Panc1 (cell line): ENCODE measurements at regions not wholly inside any gene's neighbourhood (a gene's known extent, or its start where the extent isn't known, plus 50 kb on each side); places are given as distances from the start of the nearest gene placed in this dataset.

Experiments
- ATAC-seq: fragments of 200-7000 bp; cut with Tn5 transposase; 2 replicates; pipeline ENCODE4 v1.9.1; 2020; ENCODE audit warnings: mild to moderate bottlenecking, moderate library complexity
- BruUV-seq: library from RNA; stranded (reverse); fragments of 400-500 nt; replicated peaks from 2 replicates; lab custom pipeline; 2021; lab: Mats Ljungman, UMichigan
- CTCF ChIA-PET: fragments of 300-600 bp; sonication (Branson Sonifier 250); formaldehyde crosslinking; loops from one replicate; lab custom pipeline; 2022; ENCODE audit warnings: antibody characterized with exemption; lab: Charles Lee
- POLR2A ChIA-PET: fragments of 300-600 bp; sonication (Branson Sonifier 250); formaldehyde crosslinking; loops from one replicate; lab custom pipeline; 2022; ENCODE audit warnings: antibody characterized with exemption; lab: Charles Lee
- DNase-seq: peaks from one replicate; pipeline ENCODE4 v3.0.0-alpha.2; 2010; ENCODE audit warnings: low read depth, low spot score
- H3K27ac ChIP-seq: 2 replicates; pipeline ENCODE4 v1.5.1; 2011; ENCODE audit warnings: mild to moderate bottlenecking, low read length, inconsistent platforms
- H3K27me3 ChIP-seq: fragments of 200-500 bp; sonication (Bioruptor generic); 2 replicates; pipeline ENCODE4 v1.6.0; 2014; ENCODE audit warnings: low read length, inconsistent platforms; ENCODE audit not compliant: control insufficient read depth, insufficient read depth
- H3K36me3 ChIP-seq: fragments of 200-500 bp; sonication (Bioruptor generic); 2 replicates; pipeline ENCODE4 v1.5.1; 2014; ENCODE audit warnings: inconsistent platforms, mild to moderate bottlenecking, low read length, moderate library complexity; ENCODE audit not compliant: control insufficient read depth, insufficient read depth
- H3K4me1 ChIP-seq: 2 replicates; pipeline ENCODE4 v1.5.1; 2011; ENCODE audit warnings: inconsistent platforms, mild to moderate bottlenecking, low read length, moderate library complexity; ENCODE audit not compliant: control insufficient read depth, insufficient read depth
- H3K4me3 ChIP-seq, 2 experiments: 2 replicates each; pipeline ENCODE4 v1.5.1; 2011 to 2012; ENCODE audit warnings: low read depth in 2 of 2, low read length in 2 of 2, mild to moderate bottlenecking in 2 of 2, inconsistent platforms in 1 of 2, moderate library complexity in 1 of 2
- H3K9me3 ChIP-seq: fragments of 200-500 bp; sonication (Bioruptor generic); 2 replicates; pipeline ENCODE4 v1.5.1; 2014; ENCODE audit warnings: low read depth, mild to moderate bottlenecking, inconsistent platforms, low read length, moderate library complexity; ENCODE audit not compliant: control insufficient read depth, insufficient read depth
- POLR2AphosphoS5 ChIP-seq: IDR thresholded peaks from 2 replicates; pipeline ENCODE4 v1.6.1; 2012; ENCODE audit warnings: mild to moderate bottlenecking, low read depth, low read length, moderate library complexity
- REST ChIP-seq, 2 experiments: IDR thresholded peaks; 2 replicates each; pipeline ENCODE4 v1.6.1; 2011 to 2012; ENCODE audit warnings: low read depth in 2 of 2, control low read depth in 1 of 2, low read length in 1 of 2, mild to moderate bottlenecking in 1 of 2, moderate library complexity in 1 of 2; ENCODE audit not compliant: insufficient read depth in 1 of 2
- SIN3A ChIP-seq: IDR thresholded peaks from 2 replicates; pipeline ENCODE4 v1.6.1; 2012; ENCODE audit warnings: low read depth, mild to moderate bottlenecking, low read length, moderate library complexity, borderline replicate concordance; ENCODE audit not compliant: insufficient read depth
- TCF7L2 ChIP-seq: IDR thresholded peaks from 2 replicates; pipeline ENCODE4 v1.6.1; 2011; ENCODE audit warnings: mild to moderate bottlenecking, low read depth, low read length, inconsistent platforms
- in situ Hi-C: cut with HindIII; loops from 2 replicates; pipeline ENCODE4 v1.10.0; 2016; ENCODE audit warnings: low sequenced_read_pairs, low pct_unique_long_range_greater_than_20kb
- intact Hi-C: fragments of 100-400 bp; cut with micrococcal nuclease; formaldehyde crosslinking; loops from one replicate; pipeline ENCODE4 v1.10.0; 2022; ENCODE audit not compliant: unreplicated experiment
- TF ChIP-seq, protein P1 (sequence below): fragments of 450-650 bp; IDR thresholded peaks from 2 replicates; pipeline ENCODE4 v1.5.1; 2017; ENCODE audit warnings: mild to moderate bottlenecking

DNA sequence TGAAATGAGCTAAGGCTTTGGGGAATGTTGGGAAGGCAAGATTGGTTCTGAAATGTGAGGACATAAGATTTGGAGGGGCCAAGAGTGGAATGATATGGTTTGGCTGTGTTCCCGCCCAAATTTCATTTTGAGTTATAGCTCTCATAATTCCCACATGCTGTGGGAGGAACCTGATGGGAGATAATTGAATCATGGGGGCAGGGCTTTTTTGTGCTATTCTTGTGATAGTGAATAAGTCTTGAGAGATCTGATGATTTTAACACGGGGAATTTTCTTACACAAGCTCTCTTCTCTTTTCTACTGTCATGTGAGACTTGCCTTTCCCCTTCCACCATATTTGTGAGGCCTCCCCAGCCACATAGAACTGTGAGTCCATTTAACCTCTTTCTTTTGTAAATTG is 157.6 kb upstream of the C1QTNF7 start:
- no peak for ATAC-seq
- ChIA-PET CTCF (no interaction called here), POLR2A (no interaction called here)
- BruUV-seq, result no TSS peak
- in situ Hi-C loops (no loop called here), intact Hi-C loops (no loop called here)
- Histone ChIP-seq H3K4me3 (no peak overlapping the region), H3K27me3 (no peaks in the 10 kb centered on the region), H3K36me3 (no peaks in the 10 kb centered on the region), H3K27ac (no peak overlapping the region), H3K9me3 (no peaks in the 10 kb centered on the region), H3K4me1 (no peaks in the 10 kb centered on the region)
- no peak for DNase-seq
- TF ChIP-seq REST (IDR thresholded peaks at IDR 0.05; ENCODE audit: insufficient read depth in 1 of 2, low read depth in 2 of 2, low read length in 1 of 2) (no peak), SIN3A (no peak), POLR2AphosphoS5 (no peak), TCF7L2 (no peak)
- TF ChIP-seq, protein P1, sequence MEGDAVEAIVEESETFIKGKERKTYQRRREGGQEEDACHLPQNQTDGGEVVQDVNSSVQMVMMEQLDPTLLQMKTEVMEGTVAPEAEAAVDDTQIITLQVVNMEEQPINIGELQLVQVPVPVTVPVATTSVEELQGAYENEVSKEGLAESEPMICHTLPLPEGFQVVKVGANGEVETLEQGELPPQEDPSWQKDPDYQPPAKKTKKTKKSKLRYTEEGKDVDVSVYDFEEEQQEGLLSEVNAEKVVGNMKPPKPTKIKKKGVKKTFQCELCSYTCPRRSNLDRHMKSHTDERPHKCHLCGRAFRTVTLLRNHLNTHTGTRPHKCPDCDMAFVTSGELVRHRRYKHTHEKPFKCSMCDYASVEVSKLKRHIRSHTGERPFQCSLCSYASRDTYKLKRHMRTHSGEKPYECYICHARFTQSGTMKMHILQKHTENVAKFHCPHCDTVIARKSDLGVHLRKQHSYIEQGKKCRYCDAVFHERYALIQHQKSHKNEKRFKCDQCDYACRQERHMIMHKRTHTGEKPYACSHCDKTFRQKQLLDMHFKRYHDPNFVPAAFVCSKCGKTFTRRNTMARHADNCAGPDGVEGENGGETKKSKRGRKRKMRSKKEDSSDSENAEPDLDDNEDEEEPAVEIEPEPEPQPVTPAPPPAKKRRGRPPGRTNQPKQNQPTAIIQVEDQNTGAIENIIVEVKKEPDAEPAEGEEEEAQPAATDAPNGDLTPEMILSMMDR, result no peak

DNA sequence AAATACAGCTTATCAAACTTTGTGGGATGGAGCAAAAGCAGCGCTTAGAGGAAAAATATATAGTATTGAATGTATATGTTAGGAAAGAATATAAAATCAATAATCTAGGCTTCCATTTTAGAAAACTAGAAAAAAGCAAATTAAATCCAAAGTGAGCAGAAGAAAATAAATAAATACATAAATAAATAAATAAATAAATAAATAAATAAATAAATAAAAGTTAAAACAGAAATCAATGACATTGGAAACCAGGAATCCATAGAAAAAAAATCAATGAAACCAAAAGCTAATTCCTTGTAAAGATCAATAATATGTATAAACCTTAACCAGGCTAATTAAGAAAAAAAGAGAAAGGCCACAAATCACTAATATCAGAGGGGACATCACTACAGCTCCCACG is 141.8 kb upstream of the C1QTNF7 start:
- no TSS peak for BruUV-seq
- POLR2A ChIA-PET, result no interaction called here
- Histone ChIP-seq H3K9me3 (no peaks in the 10 kb centered on the region), H3K36me3 (no peaks in the 10 kb centered on the region), H3K27me3 (no peaks in the 10 kb centered on the region), H3K4me3 (no peak overlapping the region), H3K4me1 (no peaks in the 10 kb centered on the region), H3K27ac (no peak overlapping the region)
- intact Hi-C loops (no loop called here), in situ Hi-C loops (no loop called here)
- ATAC-seq, result no peak
- DNase-seq, result no peak
- TF ChIP-seq REST (IDR thresholded peaks at IDR 0.05; ENCODE audit: insufficient read depth in 1 of 2, low read depth in 2 of 2, low read length in 1 of 2) (no peak), POLR2AphosphoS5 (no peak), TCF7L2 (no peak), SIN3A (no peak)
- TF ChIP-seq, protein P1, result no peak
- CTCF ChIA-PET, result no interaction called here
